Natural killer cell (primary cell): ENCODE measurements at regions not wholly inside any gene's neighbourhood (a gene's known extent, or its start where the extent isn't known, plus 50 kb on each side); places are given as distances from the start of the nearest gene placed in this dataset.

Source experiments
- ATAC-seq, 3 donors: fragments of 150-1000 bp in 2 of 3; fragments of 200-7000 bp in 1 of 3; cut with Tn5 transposase; 1 replicate in 1 of 3; 2 replicates in 2 of 3; pipeline ENCODE4 v1.10.0; 2021; ENCODE audit warnings: mild to moderate bottlenecking in 2 of 3, moderate library complexity in 2 of 3
- DNase-seq, 2 donors: peaks; one replicate each; pipeline versions ENCODE4 v3.0.0 to v3.0.0-alpha.2; 2013 to 2021; ENCODE audit warnings: mixed read lengths in 1 of 2
- H3K27ac ChIP-seq: one replicate; pipeline ENCODE4 v1.5.1; 2013; ENCODE audit warnings: mild to moderate bottlenecking, low read length
- H3K27me3 ChIP-seq: one replicate; pipeline ENCODE4 v1.6.1; 2013; ENCODE audit warnings: low read length; ENCODE audit not compliant: control insufficient read depth, insufficient read depth
- H3K36me3 ChIP-seq: one replicate; pipeline ENCODE4 v1.6.1; 2013; ENCODE audit warnings: low read length; ENCODE audit not compliant: control insufficient read depth, insufficient read depth
- H3K4me1 ChIP-seq: one replicate; pipeline ENCODE4 v1.6.1; 2013; ENCODE audit warnings: low read length; ENCODE audit not compliant: control insufficient read depth, insufficient read depth
- H3K4me3 ChIP-seq: one replicate; pipeline ENCODE4 v1.5.1; 2013; ENCODE audit warnings: low read length
- H3K9me3 ChIP-seq: one replicate; pipeline ENCODE4 v1.6.1; 2013; ENCODE audit warnings: low read length; ENCODE audit not compliant: control insufficient read depth, insufficient read depth
- H3K27ac Mint-ChIP-seq, 2 donors: one replicate each; pipeline ENCODE4 v1.8.0; 2022; ENCODE audit warnings: mild to moderate bottlenecking in 2 of 2, mixed read lengths in 2 of 2, moderate library complexity in 1 of 2
- H3K27me3 Mint-ChIP-seq, 2 donors: one replicate each; pipeline ENCODE4 v1.8.0; 2022; ENCODE audit warnings: low read depth in 2 of 2, mixed read lengths in 2 of 2
- H3K36me3 Mint-ChIP-seq: one replicate; pipeline ENCODE4 v1.8.0; 2022; ENCODE audit warnings: mixed read lengths
- H3K4me1 Mint-ChIP-seq, 2 donors: one replicate each; pipeline ENCODE4 v1.8.0; 2022; ENCODE audit warnings: mixed read lengths in 2 of 2
- H3K4me3 Mint-ChIP-seq: one replicate; pipeline ENCODE4 v1.8.0; 2022; ENCODE audit warnings: mild to moderate bottlenecking, moderate library complexity, mixed read lengths
- H3K9me3 Mint-ChIP-seq, 2 donors: one replicate each; pipeline ENCODE4 v1.8.0; 2022; ENCODE audit warnings: mixed read lengths in 2 of 2
- CTCF ChIP-seq: fragments of 200-600 bp; IDR thresholded peaks from one replicate; pipeline ENCODE4 v1.8.0; 2022; ENCODE audit warnings: antibody characterized with exemption
- WGBS: methylation state at CpG from one replicate; pipeline ENCODE4 v1.1.7; 2013; ENCODE audit warnings: missing lambda C conversion rate; ENCODE audit not compliant: insufficient coverage; 5-methylcytosine and 5-hydroxymethylcytosine counted together
- intact Hi-C: fragments of 100-400 bp; cut with micrococcal nuclease; formaldehyde crosslinking; loops from one replicate; pipeline ENCODE4 v1.14.2; 2022

GRCh38 chr1:68889471-68889870 lies 392.6 kb upstream of the DEPDC1 start:
- 63% methylated on average over 4 of the region's 5 CpGs for WGBS
- Mint-ChIP-seq H3K9me3 (peaks cover 3 to 6% of the 10 kb centered on the region in 2 donors), H3K4me3 (no peak overlapping the region), H3K4me1 (no peaks in the 10 kb centered on the region), H3K36me3 (no peaks in the 10 kb centered on the region), H3K27ac (no peak overlapping the region), H3K27me3 (no peaks in the 10 kb centered on the region)
- ATAC-seq (no peak), DNase-seq (no peak)
- intact Hi-C loops = no loop called here
- H3K4me1 ChIP-seq = no peaks in the 10 kb centered on the region
- H3K27me3 ChIP-seq = no peaks in the 10 kb centered on the region
- no peaks in the 10 kb centered on the region for H3K9me3 ChIP-seq
- TF ChIP-seq CTCF = no peak
- H3K27ac ChIP-seq = no peak overlapping the region
- H3K36me3 ChIP-seq = no peaks in the 10 kb centered on the region
- H3K4me3 ChIP-seq = no peak overlapping the region

- no peaks in the 10 kb centered on the region for H3K27me3 Mint-ChIP-seq
- Histone ChIP-seq H3K9me3 (no peaks in the 10 kb centered on the region), H3K27ac (no peak overlapping the region), H3K4me1 (no peaks in the 10 kb centered on the region), H3K27me3 (no peaks in the 10 kb centered on the region), H3K4me3 (no peak overlapping the region), H3K36me3 (no peaks in the 10 kb centered on the region)
- no peak for ATAC-seq
- intact Hi-C loops = no loop called here
- no peak overlapping the region for H3K4me3 Mint-ChIP-seq
- H3K36me3 Mint-ChIP-seq = no peaks in the 10 kb centered on the region
- WGBS = 95% methylated on average over 3 of the region's 3 CpGs
- H3K4me1 Mint-ChIP-seq = no peaks in the 10 kb centered on the region
- H3K27ac Mint-ChIP-seq = no peak overlapping the region
- no peak for DNase-seq
- no peak for TF ChIP-seq CTCF
- H3K9me3 Mint-ChIP-seq = peaks cover 3 to 6% of the 10 kb centered on the region in 2 donors
Observed at GRCh38 chr1:68890736-68891135, 393.9 kb upstream of the DEPDC1 start.

GRCh38 chr1:68904477-68904876 lies 407.6 kb upstream of the DEPDC1 start:
- TF ChIP-seq CTCF = no peak
- no peak overlapping the region for H3K4me3 ChIP-seq
- H3K36me3 ChIP-seq = no peaks in the 10 kb centered on the region
- no peak overlapping the region for H3K27ac Mint-ChIP-seq
- intact Hi-C loops = no loop called here
- ATAC-seq = no peak
- WGBS = 93% methylated on average over 2 of the region's 3 CpGs
- no peaks in the 10 kb centered on the region for H3K27me3 ChIP-seq
- H3K4me1 ChIP-seq = no peaks in the 10 kb centered on the region
- no peaks in the 10 kb centered on the region for H3K4me1 Mint-ChIP-seq
- H3K9me3 ChIP-seq = peaks cover 3% of the 10 kb centered on the region
- DNase-seq = no peak
- peaks cover 15 to 16% of the 10 kb centered on the region in 2 donors for H3K9me3 Mint-ChIP-seq
- H3K4me3 Mint-ChIP-seq = no peak overlapping the region
- no peaks in the 10 kb centered on the region for H3K27me3 Mint-ChIP-seq
- no peak overlapping the region for H3K27ac ChIP-seq
- H3K36me3 Mint-ChIP-seq = no peaks in the 10 kb centered on the region

GRCh38 chr1:68906431-68906830 lies 409.5 kb upstream of the DEPDC1 start:
- intact Hi-C loops = no loop called here
- Mint-ChIP-seq H3K9me3 (peaks cover 14 to 19% of the 10 kb centered on the region in 2 donors), H3K4me3 (no peak overlapping the region), H3K27me3 (no peaks in the 10 kb centered on the region), H3K4me1 (no peaks in the 10 kb centered on the region), H3K27ac (no peak overlapping the region), H3K36me3 (no peaks in the 10 kb centered on the region)
- Histone ChIP-seq H3K4me1 (no peaks in the 10 kb centered on the region), H3K9me3 (peaks cover 6% of the 10 kb centered on the region), H3K27me3 (no peaks in the 10 kb centered on the region), H3K4me3 (no peak overlapping the region), H3K36me3 (no peaks in the 10 kb centered on the region), H3K27ac (no peak overlapping the region)
- TF ChIP-seq CTCF = no peak
- DNase-seq = no peak
- no peak for ATAC-seq
- WGBS = 93% methylated on average over 2 of the region's 3 CpGs
